Amniotic stem cell (primary cell): ENCODE measurements at regions not wholly inside any gene's neighbourhood (a gene's known extent, or its start where the extent isn't known, plus 50 kb on each side); places are given as distances from the start of the nearest gene placed in this dataset.
"Not testable (repeated sequence)": the region's sequence is repeated elsewhere in the genome, so short reads cannot be mapped to it uniquely, and the experiment has no call there.

Experiments
- DNase-seq: peaks from one replicate; lab custom pipeline; 2025; lab: John Stamatoyannopoulos, UW

DNA sequence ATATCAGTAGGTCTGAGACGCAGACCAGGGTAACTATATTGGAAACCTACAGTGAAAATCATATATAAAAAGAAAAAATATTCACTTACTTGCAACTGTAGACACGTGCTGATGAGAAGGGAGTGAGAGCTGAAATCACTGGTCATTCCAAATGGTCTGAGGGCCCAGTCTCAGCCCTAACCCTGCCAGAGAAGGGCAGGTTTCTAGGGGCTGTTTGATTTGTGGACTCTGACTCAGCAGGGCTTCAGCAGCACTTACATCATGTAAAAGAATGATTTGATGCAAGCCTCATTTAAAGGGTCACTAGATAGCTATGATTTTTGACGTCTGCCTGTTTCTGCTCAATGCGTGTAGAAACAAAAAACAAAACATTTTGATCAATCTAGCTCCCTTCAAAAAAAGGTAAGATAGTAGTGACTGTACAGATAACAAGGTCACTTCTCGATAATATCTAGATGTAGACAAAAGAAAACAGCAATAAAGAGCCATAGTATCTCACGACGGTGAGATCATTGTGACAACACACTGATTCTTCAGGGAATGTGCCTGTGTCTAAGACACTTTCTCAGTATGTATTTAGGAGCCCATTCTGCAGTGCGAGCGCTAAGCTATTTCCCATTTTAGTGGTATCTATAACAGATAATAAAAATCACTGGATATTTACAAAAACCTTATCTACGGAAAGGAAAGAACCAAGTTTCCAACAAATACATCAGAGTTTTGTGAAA, 307.2 kb downstream of the HIVEP2 start:
- DNase-seq, result no peak

DNA sequence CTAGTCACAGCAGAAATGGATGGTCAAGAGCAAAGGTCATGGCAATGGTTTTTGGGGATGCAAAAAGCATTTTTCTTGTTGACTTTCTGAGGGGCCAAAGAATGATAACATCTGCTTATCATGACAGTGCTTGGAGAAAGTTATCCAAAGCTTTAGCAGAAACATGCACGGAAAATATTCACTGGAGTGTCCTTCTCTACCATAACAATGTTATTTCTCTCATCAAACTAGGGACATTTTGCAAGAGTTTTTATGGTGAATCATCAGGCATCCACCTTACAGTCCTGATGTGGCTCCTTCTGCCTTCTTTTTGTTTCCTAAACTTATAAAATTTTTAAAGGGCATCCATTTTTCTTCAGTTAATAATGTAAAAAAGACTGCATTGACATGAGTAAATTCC, 302.3 kb downstream of the HIVEP2 start:
- no peak for DNase-seq

DNA sequence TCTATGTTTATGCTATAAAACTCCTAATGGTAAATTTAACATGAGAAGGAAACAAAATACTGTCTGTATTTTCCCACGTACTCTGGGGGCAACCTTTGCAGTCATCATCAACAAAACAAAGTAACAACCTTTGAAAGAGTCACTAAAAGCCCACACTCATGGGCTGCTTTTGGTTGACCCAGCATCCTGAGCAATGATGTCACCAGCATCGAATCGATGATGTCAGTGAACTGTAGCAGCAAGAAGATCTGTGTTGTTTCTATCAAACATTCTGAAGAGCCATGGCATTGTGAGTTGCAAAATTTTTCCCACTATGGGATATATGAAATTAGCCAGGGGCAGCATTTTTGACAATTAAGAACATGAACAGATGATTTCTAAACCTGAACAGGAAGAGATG, 300.1 kb downstream of the HIVEP2 start:
- DNase-seq, result no peak

DNA sequence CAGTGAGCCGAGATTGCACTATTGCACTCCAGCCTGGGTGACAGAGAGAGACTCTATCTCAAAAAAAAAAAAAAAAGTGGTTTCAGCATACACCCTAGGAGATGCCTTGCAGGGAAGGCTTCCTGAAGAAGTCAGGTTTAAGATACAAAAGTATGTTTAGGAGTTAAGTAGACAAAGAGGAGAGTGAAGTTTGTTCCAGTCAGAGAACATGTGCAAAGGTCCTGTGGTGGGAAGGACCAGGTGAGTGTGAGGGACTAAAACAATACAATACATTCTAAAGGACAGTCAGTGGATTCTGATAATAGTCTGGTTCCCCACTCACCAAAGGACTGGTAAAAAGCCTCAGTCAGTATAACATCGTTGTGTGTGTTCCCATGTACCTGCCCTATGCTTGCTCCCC, 299.3 kb downstream of the HIVEP2 start:
- no peak for DNase-seq

DNA sequence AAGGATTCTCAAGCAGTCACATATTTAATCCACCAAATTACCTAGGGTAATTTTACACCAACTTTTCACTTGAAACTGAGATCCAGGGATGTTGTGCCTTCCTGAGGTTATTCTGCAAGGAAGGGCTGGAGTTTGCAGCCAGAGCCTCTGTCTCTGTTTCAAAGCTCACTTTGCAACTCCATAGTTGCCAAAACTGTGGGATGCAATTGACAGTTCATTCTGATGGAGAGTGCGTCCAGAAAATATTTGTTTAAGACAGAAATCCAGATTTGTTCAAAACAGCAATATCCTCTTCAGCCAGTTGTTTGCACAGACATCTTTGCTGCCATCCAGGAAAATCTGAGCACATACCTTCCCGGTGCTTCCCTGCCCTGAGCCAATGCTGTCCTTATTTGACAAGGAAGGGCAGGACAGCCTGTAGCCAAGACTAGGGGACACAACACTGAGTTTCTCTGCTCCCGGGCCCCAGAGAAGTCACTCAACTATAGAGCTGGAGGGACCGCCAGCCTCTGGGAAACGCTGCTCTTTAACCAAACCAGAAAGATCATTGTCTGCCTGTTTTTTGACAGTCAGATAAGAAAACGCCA, 297.4 kb downstream of the HIVEP2 start:
- no peak for DNase-seq

DNA sequence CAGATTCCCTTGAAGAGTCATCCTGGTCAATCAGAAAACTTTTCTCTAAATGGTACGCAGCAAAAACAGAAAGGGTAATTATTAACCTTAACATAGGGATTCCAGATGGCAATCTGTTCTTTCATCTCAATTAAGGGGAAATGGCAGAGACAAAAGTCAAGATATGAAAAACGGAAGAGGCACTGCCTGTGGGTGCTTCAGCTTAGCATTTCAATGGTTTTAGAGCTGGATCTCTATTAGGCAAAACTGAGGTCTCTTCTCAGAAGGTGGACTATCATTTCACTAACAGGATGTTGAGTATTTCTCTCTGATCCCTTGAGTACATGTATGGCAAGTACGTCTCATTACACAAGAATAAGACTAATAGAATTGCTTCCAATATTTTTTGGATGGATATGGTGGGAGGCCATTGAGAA, 296.9 kb downstream of the HIVEP2 start:
- DNase-seq, result no peak

DNA sequence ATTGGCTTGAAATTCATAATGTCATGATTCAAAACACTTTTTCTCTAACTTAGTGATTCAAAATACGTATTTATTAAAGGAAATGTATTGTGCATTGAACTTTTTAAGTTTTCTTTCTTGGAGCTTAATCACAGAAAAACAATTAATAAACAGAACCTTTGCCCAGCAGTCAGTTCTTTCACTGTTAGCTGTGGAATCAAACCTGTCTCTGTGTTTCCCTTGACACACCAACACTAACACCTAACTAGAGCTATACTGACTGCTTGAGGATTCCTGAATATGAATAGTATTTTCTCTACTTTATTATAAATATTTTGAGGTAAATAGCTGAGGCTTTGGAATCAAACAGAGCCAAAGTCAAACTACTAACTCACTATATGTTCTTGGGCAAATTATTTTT, 296.4 kb downstream of the HIVEP2 start:
- no peak for DNase-seq

DNA sequence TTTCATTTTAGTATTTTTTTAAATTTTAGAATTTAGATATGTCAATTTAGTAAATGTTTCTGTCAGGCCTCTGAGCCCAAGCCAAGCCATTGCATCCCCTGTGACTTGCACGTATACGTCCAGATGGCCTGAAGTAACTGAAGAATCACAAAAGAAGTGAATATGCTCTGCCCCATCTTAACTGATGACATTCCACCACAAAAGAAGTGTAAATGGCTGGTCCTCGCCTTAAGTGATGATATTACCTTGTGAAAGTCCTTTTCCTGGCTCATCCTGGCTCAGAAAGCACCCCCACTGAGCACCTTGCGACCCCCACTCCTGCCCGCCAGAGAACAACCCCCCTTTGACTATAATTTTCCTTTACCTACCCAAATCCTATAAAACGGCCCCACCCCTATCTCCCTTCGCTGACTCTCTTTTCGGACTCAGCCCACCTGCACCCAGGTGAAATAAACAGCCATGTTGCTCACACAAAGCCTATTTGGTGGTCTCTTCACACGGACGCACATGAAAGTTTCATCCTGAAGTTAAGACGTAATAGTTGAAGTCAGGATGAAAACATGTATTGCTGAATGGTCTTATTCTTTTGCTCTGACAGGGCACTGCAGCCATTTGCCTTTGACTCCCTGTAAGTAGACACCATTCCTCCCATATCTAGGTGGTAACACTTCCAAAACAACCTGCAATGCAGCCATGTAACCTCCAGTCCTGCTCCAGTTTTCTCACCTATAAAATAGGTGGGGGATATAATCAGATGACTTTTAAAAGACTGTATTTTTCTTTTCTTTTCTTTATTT, 295.3 kb downstream of the HIVEP2 start:
- DNase-seq, result not testable (repeated sequence)

DNA sequence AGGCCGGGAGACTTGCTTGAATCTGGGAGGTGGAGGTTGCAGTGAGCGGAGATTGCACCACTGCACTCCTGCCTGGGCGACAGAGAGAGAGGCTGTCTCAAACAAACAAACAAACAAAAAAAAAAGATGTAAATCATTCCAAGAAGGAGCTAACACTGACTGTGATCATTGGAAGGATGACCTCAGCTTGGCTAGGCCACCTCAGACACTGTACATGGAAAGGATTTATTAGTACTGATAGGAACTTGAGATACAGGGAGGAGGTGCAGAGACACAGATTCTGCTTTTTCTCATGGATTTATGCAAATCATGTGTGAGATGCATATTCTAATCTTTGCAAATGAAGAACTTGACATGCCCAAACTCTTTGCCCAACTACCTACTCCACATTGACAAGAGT, 293.6 kb downstream of the HIVEP2 start:
- DNase-seq, result no peak

DNA sequence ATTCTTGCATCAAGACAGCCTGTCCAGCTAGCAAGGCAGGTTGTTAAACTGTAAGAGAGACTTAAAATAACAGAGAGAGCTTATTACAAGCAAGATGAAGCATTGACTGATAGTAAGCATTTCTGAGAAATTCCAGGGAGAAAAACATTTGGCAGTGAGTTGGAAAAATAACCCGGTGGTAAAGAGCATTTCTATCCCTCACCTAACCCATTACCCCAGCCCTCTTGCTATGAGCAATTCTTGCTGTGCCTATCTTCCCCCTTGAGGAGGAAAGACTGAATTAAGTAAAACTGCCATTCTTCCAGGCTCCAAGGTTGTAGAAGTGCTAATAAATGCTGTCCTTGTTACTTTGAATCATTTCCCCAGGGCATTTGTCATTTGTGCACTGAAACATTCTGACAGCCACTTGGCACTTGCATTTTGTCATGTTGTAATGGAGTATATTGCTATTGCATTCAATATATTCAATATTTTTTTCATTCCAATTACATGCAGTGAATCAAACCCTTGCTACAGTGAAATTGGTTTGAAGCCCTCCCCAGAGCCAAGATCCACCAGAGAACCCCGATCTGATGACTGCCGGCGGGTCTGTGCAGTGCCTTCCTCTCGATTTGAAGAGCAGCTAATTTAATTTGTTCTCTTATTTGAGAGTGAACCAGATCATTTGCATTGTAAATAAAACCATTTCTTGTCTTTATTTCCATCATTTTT, 291.1 kb downstream of the HIVEP2 start:
- no peak for DNase-seq

DNA sequence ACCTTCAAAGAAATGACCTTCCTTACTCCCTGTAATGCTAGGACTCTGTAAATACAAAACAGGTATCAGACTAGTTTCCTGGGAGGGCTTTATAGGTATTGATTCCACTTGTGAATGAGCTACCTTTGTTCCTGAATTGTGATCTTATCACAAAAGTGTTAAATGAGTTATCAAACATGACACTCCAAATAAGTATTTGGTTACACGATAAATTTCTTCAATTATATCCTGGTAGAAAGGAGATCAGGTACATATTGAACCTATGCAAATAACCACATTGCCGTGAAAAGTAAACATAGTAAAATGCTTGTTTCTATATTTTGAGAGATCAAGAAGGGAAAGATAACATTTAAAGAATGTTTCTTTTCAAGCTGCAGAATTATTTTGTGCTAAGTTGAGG, 285.3 kb downstream of the HIVEP2 start:
- DNase-seq, result no peak

DNA sequence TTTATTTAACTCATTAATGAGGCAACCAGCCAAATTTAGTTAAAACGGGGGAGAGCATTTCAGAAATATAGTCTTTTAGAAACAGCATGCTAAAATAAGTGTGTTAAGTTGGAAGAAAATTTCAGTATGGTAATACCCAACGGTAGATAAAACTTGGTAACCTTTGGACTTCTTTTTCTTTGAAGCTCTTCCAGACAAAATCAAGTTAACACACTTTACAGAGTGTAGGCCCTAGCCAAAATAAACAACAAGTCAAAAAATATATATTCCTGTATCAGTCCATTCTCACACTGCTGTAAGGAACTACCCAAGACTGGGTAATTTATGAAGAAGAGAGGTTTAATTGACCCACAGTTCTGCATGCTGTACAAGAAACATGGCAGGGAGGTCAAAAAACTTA, 279.6 kb downstream of the HIVEP2 start:
- no peak for DNase-seq

DNA sequence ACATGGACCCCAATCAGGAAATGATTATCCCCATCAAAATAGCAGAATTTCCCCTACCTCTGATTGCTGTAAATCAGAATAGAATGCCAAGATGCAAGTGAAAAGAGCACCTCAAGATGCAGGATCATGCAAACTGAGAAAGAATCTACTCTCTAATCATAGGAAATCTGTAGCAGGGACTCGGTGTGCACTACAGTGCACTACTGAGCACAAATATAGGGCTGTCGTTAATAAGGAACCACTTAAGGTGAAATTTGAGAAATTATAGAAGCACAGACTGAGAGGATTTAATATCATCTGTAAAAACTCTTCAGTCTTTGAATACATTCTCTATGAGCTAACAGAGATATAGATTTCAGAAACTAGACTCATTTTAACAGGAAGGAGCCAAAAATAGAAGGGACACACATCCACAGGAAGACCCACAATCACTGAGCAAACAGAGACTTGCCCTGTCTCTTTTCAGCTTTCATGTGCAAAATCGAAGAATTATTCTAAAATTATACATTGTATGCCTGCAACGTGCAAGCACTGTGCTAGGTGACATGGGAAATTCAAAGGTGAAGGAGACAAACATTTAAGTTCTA, 278.3 kb downstream of the HIVEP2 start:
- DNase-seq, result no peak

DNA sequence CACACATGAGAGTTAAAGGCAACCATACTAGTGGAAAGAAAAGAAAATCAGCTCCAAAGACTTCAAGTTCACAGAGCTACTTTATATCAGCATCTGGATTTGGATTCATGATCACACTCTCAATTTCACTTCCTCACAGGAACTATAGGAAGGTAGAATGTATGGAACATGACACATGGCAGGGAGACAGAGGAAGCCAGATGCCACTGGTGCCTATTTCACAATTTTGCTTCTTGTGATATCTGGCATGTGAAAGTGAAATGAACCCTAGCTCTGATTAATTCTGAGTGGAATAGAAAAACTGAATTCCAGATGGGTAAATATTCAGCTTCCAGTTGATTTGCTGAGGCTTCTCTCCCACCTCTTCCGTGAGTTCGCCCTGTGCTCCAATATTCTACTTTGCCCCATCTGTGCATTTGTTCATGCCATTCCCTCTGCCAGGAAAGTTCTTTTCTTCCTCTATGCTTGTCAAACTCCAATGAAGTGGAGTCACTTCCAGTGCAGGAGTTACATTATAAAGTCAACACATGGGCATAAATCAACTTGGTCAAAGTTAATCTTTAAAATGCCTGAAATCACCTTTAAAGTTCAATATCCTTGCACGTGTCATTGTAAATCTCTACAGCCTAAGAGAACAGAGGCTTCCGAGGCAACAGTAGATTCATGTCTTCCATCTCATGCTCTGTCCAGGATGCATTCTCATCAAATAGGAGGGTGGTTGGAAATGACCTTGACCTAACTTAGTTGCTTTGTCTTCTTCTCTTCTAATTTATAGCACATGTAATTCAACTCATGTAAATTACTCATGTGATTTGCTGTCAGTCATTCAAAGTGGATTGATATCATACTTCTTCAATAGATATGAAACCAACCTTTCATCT, 275.3 kb downstream of the HIVEP2 start:
- DNase-seq, result no peak

DNA sequence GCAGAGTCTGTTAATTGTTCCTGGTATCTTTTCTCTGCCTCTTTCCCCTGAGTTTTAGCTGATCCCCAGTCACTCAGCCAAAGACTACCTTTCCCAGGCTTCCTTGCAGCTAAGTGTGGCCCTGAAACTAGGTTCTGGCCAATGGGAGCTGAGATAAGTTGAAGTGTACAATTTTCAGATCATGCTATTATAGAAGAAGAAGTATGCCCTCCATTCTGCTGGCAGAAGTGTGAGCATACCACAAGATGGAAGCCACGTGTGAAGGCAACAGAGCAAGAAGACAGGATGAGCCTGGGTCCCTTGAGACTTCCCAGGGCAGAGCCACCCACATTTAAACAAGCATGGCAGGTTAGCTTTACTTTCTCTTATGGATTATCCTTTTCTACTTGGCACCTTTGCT, 273.2 kb downstream of the HIVEP2 start:
- no peak for DNase-seq

DNA sequence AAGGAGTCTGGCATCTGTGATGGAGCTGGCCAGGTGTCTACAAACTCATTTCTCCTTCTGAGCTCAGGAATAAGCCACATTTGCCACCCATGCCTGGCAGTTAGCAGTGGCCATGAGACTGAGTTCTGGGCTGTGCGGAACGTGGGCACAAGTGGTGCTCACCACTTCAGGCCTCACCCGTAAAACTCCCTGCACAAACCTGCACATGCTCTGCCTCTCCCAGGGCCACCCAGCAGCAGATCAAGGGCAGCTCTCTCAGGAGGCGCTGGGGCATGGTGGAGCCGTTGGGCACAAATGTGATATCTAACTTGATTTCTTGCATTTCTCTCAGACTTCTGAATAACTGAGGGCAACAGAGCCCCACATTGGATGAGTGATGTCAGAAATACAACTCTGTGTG, 269.5 kb downstream of the HIVEP2 start:
- no peak for DNase-seq

DNA sequence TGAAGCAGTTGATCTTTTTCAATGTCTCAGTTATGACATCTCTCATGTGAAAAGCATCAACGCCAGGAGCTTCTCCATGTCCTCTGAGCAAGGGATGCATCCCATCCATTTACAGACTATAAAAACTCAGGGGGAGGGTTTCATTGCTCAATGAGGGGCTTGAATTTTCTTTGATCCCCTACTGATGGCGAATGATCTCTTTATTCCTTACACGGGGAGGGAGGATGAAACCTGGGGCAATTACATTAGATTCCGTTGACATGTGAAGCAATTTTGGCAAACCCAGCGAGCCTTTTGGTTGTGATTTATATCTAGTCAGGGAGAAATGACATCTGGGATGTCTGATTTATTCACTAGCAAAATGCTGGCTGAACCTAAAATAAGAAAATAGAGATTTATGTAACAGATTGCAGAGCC, 268.9 kb downstream of the HIVEP2 start:
- DNase-seq, result no peak

DNA sequence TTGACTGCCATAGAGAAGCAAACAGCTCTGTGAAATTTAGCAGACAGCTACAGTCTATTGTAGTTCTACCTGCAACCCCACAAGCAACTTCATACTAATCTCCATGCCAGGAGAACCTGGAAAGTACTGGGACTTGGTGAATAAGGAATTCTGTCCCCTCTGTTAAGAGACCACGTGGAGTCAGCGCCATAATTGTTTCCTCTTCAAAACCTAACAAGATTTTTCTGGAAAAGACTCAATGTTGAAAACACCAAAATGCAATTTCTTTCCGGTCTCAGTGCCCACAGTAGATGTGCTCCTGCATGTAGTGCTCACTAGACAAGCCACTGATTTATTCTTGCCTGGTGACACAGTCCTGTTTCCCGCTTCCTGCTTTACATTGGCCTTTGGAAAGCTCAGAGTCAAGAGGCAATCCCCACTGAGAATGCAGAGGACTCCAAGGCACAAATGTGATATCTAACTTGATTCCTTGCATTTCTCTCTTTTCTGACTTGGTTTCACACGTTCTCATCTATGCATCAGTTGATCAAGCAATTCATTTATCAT, 268.3 kb downstream of the HIVEP2 start:
- DNase-seq, result no peak

DNA sequence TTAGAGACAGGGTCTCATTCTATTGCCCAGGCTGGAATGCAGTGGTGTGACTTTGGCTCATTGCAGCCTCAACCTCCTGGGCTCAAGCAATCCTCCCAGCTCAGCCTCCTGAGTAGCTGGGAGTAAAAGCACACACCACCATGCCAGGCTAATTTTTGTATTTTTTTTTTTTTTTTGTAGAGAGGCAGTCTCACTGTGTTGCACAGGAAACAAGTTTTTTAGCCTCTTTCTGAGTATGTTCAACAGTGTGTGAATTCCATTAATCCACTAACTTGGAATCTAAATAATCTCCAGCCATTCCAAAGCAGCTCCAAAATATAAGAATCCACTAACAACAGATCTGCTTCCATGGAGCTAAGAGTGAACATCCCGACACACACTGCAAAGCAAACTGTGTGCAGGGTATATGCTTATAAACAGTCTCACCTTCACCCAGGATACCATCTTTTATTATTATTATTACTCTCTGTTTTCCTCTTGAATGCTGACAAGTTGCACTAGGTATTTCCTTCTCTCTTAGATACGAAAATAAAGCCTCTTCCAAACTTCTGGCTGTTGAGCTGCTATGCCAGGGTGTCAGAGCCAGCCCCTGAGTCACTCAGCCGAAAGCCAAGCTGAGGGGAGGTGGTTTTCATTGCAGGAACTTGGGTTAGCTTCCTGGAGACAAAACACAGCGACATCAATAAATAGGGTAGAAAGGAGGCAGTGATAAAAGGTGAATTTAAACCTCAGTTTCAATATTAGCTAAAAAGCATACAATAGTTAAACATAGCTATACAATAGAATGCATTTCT, 264.9 kb downstream of the HIVEP2 start:
- DNase-seq, result no peak

DNA sequence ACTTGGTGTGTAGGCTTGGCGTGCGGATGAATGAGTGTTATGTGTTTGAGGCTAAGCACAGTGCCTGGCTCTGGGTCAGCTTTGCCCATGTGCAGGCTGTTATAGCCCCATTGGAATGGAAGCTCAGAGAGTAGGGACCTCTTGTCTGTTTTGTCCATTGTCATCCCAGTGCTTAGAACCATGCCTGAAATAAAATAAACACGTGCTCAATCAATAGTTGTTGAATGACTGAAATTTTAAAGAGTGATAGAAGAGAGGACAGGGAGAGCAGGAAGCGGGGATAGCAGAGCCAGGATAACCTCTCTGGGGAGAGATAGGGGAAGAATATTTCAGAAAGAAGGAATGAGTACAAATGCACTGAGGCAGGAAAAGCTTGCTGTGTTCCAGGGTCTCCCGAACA, 263.9 kb downstream of the HIVEP2 start:
- DNase-seq, result no peak
